ENCODE measurements at regions not wholly inside any gene's neighbourhood (a gene's known extent, or its start where the extent isn't known, plus 50 kb on each side); places are given as distances from the start of the nearest gene placed in this dataset.

DNA sequence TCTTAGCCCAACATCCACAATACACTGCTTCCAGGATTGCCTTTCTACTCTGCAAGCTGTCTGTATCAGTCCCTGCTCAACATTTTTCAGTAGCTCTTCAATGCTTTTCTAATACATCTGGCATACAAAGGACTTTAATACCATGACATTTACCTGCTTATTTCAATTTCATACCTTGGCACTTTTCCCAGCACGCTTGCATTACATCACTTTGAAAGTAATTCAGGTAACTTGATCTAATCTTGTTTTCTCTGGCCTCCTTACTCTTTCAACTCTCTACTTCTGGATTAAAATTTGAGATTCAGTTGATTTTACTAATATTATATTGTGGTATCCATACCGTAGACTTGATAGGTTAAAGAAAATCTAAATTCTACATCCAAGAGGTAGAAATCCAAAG, 103.0 kb downstream of the PTGS2 start:
- TF ChIP-seq, protein P1, sequence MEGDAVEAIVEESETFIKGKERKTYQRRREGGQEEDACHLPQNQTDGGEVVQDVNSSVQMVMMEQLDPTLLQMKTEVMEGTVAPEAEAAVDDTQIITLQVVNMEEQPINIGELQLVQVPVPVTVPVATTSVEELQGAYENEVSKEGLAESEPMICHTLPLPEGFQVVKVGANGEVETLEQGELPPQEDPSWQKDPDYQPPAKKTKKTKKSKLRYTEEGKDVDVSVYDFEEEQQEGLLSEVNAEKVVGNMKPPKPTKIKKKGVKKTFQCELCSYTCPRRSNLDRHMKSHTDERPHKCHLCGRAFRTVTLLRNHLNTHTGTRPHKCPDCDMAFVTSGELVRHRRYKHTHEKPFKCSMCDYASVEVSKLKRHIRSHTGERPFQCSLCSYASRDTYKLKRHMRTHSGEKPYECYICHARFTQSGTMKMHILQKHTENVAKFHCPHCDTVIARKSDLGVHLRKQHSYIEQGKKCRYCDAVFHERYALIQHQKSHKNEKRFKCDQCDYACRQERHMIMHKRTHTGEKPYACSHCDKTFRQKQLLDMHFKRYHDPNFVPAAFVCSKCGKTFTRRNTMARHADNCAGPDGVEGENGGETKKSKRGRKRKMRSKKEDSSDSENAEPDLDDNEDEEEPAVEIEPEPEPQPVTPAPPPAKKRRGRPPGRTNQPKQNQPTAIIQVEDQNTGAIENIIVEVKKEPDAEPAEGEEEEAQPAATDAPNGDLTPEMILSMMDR (conservative IDR thresholded peaks at IDR 0.05): no peak
- TF ChIP-seq EZH2 (IDR thresholded peaks at IDR 0.05; ENCODE audit: low read depth): no peak
